ENCODE measurements at regions not wholly inside any gene's neighbourhood (a gene's known extent, or its start where the extent isn't known, plus 50 kb on each side); places are given as distances from the start of the nearest gene placed in this dataset.

DNA sequence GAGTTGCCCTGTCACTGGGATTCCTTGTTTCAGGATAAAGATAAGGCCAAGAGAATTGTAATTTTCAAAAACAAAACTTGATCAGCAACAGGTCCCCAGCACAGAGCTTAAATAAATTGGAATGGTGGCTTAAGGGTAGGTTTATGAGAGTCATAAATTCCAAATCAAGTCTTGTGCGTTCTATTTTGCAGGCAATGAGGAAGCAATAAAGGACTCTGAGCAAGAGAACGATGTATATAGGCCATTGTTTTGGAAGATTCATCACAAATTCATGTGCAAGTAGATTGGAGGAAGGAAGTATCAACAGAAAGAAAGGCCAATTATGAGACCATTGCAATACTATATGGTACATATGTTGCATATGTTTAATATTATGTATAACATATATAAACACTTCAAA is 65.7 kb upstream of the PGR start:
- Histone ChIP-seq H3K4me3 (no peak overlapping the region), H3K36me3 (ENCODE audit: control insufficient read depth in 4 of 4, insufficient read depth in 4 of 4, low read length in 4 of 4) (no peaks in the 10 kb centered on the region), H3K27ac (ENCODE audit: low read depth in 1 of 2, low read length in 1 of 2) (no peak overlapping the region), H3K9ac (ENCODE audit: insufficient read depth in 1 of 2, low read length in 2 of 2) (no peak overlapping the region), H3K9me3 (ENCODE audit: control insufficient read depth in 4 of 4, insufficient read depth in 3 of 4, low read length in 3 of 4) (no peaks in the 10 kb centered on the region), H3K4me1 (ENCODE audit: control insufficient read depth in 5 of 5, insufficient read depth in 5 of 5, low read length in 5 of 5) (no peaks in the 10 kb centered on the region), H3K27me3 (ENCODE audit: control insufficient read depth in 3 of 3, insufficient read depth in 3 of 3, low read length in 2 of 3) (no peaks in the 10 kb centered on the region)
- TF ChIP-seq, protein P1, sequence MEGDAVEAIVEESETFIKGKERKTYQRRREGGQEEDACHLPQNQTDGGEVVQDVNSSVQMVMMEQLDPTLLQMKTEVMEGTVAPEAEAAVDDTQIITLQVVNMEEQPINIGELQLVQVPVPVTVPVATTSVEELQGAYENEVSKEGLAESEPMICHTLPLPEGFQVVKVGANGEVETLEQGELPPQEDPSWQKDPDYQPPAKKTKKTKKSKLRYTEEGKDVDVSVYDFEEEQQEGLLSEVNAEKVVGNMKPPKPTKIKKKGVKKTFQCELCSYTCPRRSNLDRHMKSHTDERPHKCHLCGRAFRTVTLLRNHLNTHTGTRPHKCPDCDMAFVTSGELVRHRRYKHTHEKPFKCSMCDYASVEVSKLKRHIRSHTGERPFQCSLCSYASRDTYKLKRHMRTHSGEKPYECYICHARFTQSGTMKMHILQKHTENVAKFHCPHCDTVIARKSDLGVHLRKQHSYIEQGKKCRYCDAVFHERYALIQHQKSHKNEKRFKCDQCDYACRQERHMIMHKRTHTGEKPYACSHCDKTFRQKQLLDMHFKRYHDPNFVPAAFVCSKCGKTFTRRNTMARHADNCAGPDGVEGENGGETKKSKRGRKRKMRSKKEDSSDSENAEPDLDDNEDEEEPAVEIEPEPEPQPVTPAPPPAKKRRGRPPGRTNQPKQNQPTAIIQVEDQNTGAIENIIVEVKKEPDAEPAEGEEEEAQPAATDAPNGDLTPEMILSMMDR (IDR thresholded peaks at IDR 0.05; ENCODE audit: control extremely low read depth, extremely low read depth): no peak
- ATAC-seq (ENCODE audit: insufficient read depth, low FRiP score): no peak
- 27 to 42% methylated on average over 2 of the region's 2 CpGs for WGBS, 2 donors
- DNase-seq: no peak

DNA sequence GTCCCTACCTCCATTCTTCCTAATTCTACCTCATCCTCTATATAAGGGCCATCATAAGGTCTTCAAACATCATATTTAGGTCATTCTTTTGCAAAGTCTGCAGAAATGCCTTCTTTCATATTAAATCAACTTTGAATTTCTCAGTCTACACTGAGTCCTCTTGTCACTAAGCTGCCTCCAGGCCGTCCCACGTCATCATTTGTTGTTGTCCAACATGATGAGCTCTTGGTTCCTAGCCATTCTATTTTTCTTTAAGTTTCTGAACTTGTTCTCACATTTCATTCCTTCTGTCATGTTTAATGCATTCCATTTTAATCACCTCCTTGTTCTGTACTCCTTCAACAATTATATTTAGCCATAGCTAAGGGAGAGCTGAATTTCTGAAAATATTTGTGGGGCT is 59.2 kb upstream of the PGR start:
- Histone ChIP-seq H3K9me3 (ENCODE audit: control insufficient read depth in 4 of 4, insufficient read depth in 3 of 4, low read length in 3 of 4) (no peaks in the 10 kb centered on the region), H3K9ac (ENCODE audit: insufficient read depth in 1 of 2, low read length in 2 of 2) (no peak overlapping the region), H3K27ac (ENCODE audit: low read depth in 1 of 2, low read length in 1 of 2) (no peak overlapping the region), H3K27me3 (ENCODE audit: control insufficient read depth in 3 of 3, insufficient read depth in 3 of 3, low read length in 2 of 3) (no peaks in the 10 kb centered on the region), H3K4me3 (no peak overlapping the region), H3K36me3 (ENCODE audit: control insufficient read depth in 4 of 4, insufficient read depth in 4 of 4, low read length in 4 of 4) (no peaks in the 10 kb centered on the region), H3K4me1 (ENCODE audit: control insufficient read depth in 5 of 5, insufficient read depth in 5 of 5, low read length in 5 of 5) (peaks cover 0 to 12% (median 2%) of the 10 kb centered on the region in 5 donors)
- 81 to 83% methylated on average over 2 of the region's 2 CpGs for WGBS, 2 donors
- no peak for DNase-seq
- ATAC-seq (ENCODE audit: insufficient read depth, low FRiP score): no peak
- TF ChIP-seq, protein P1 (IDR thresholded peaks at IDR 0.05; ENCODE audit: control extremely low read depth, extremely low read depth): no peak

DNA sequence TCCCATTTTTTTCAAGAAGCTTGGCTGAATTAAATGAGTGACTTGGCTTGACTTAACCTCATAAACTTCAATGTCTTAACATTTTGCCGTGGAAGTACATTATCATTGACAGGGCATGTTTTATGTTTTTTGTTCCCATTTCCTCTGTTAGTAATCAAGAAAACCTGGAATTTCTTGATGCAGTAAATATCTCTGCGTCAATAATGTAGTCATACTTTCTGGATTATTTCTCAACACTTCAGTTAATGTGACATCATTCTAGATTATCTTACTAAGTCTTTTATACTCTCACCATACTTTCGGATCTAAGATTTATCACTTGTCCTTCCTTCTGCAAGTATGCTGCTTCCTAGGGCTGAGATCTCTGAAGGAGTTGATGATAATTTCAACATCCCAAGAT is 58.6 kb upstream of the PGR start:
- Histone ChIP-seq H3K36me3 (ENCODE audit: control insufficient read depth in 4 of 4, insufficient read depth in 4 of 4, low read length in 4 of 4) (no peaks in the 10 kb centered on the region), H3K27me3 (ENCODE audit: control insufficient read depth in 3 of 3, insufficient read depth in 3 of 3, low read length in 2 of 3) (no peaks in the 10 kb centered on the region), H3K27ac (ENCODE audit: low read depth in 1 of 2, low read length in 1 of 2) (no peak overlapping the region), H3K9ac (ENCODE audit: insufficient read depth in 1 of 2, low read length in 2 of 2) (no peak overlapping the region), H3K9me3 (ENCODE audit: control insufficient read depth in 4 of 4, insufficient read depth in 3 of 4, low read length in 3 of 4) (no peaks in the 10 kb centered on the region), H3K4me1 (ENCODE audit: control insufficient read depth in 5 of 5, insufficient read depth in 5 of 5, low read length in 5 of 5) (peaks cover 0 to 12% (median 2%) of the 10 kb centered on the region in 5 donors), H3K4me3 (no peak overlapping the region)
- 69 to 80% methylated on average over 3 of the region's 3 CpGs for WGBS, 2 donors
- ATAC-seq (ENCODE audit: insufficient read depth, low FRiP score) (no peak), DNase-seq (peak in 1 of 3 donors; percentile 25)
- TF ChIP-seq, protein P1 (IDR thresholded peaks at IDR 0.05; ENCODE audit: control extremely low read depth, extremely low read depth): no peak

DNA sequence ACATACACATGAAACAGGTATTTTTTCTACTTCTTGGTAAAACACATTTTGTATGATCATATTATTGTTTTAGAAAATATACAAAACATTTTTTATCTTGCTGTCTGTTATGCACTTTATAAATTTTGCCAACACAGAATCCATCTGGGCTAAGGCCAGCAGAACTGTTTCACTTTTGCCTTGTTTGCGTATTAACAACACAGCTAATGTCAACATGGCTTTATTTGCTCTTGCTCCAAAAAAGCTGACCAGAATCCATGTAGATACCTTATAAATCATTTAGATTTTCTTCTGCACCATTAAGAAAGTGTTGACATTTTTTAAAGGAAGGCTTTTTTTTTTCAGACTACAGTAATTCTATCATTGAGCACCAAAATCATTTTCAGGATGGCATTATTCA is 58.1 kb upstream of the PGR start:
- Histone ChIP-seq H3K9me3 (ENCODE audit: control insufficient read depth in 4 of 4, insufficient read depth in 3 of 4, low read length in 3 of 4) (no peaks in the 10 kb centered on the region), H3K4me1 (ENCODE audit: control insufficient read depth in 5 of 5, insufficient read depth in 5 of 5, low read length in 5 of 5) (peaks cover 0 to 12% (median 2%) of the 10 kb centered on the region in 5 donors), H3K27me3 (ENCODE audit: control insufficient read depth in 3 of 3, insufficient read depth in 3 of 3, low read length in 2 of 3) (no peaks in the 10 kb centered on the region), H3K9ac (ENCODE audit: insufficient read depth in 1 of 2, low read length in 2 of 2) (no peak overlapping the region), H3K4me3 (no peak overlapping the region), H3K36me3 (ENCODE audit: control insufficient read depth in 4 of 4, insufficient read depth in 4 of 4, low read length in 4 of 4) (no peaks in the 10 kb centered on the region), H3K27ac (ENCODE audit: low read depth in 1 of 2, low read length in 1 of 2) (no peak overlapping the region)
- DNase-seq: peak; percentile 18 to 87 (median 82)
- ATAC-seq (ENCODE audit: insufficient read depth, low FRiP score): no peak
- TF ChIP-seq, protein P1 (IDR thresholded peaks at IDR 0.05; ENCODE audit: control extremely low read depth, extremely low read depth): no peak
- 54 to 69% methylated on average over 1 of the region's 1 CpG for WGBS, 2 donors
